C4-2B (cell line): ENCODE measurements at regions not wholly inside any gene's neighbourhood (a gene's known extent, or its start where the extent isn't known, plus 50 kb on each side); places are given as distances from the start of the nearest gene placed in this dataset.

ENCODE experiments used
- CTCF ChIP-seq: fragments of 450-650 bp; conservative IDR thresholded peaks from 2 replicates; pipeline ENCODE4 v1.5.1; 2017; ENCODE audit warnings: mild to moderate bottlenecking
- ZFX ChIP-seq: fragments of 450-650 bp; IDR thresholded peaks from 2 replicates; pipeline ENCODE4 v1.6.1; 2017

GRCh38 chr2:133644846-133645245 lies 76.6 kb upstream of the NCKAP5 start:
- no peak for TF ChIP-seq CTCF
- no peak for TF ChIP-seq ZFX
